Activated B cell treated with CpG ODN at 0.5 μM for 24 hours (primary cell): ENCODE measurements at regions not wholly inside any gene's neighbourhood (a gene's known extent, or its start where the extent isn't known, plus 50 kb on each side); places are given as distances from the start of the nearest gene placed in this dataset.

Experiments
- ATAC-seq: fragments of 200-7000 bp; cut with Tn5 transposase; one replicate; pipeline ENCODE4 v1.10.0; 2021; ENCODE audit warnings: low read depth, mild to moderate bottlenecking, moderate library complexity
- CTCF ChIA-PET: fragments of 350-600 bp; sonication (Branson Sonifier 250); formaldehyde crosslinking; loops from one replicate; lab custom pipeline; 2021; ENCODE audit warnings: antibody characterized with exemption; lab: Charles Lee
- POLR2A ChIA-PET: fragments of 350-600 bp; sonication (Branson Sonifier 250); formaldehyde crosslinking; loops from one replicate; lab custom pipeline; 2021; ENCODE audit warnings: antibody characterized with exemption; lab: Charles Lee
- DNase-seq: peaks from one replicate; pipeline ENCODE4 v3.0.0; 2022
- H3K27ac Mint-ChIP-seq: one replicate; pipeline ENCODE4 v1.8.0; 2020; ENCODE audit warnings: mixed read lengths
- H3K27me3 Mint-ChIP-seq: one replicate; pipeline ENCODE4 v1.8.0; 2021; ENCODE audit warnings: mixed read lengths
- H3K36me3 Mint-ChIP-seq: one replicate; pipeline ENCODE4 v1.8.0; 2021; ENCODE audit warnings: low read depth, mixed read lengths
- H3K4me1 Mint-ChIP-seq: one replicate; pipeline ENCODE4 v1.8.0; 2021; ENCODE audit warnings: mixed read lengths
- H3K4me3 Mint-ChIP-seq: one replicate; pipeline ENCODE4 v1.8.0; 2020; ENCODE audit warnings: mild to moderate bottlenecking, mixed read lengths
- H3K9me3 Mint-ChIP-seq: one replicate; pipeline ENCODE4 v1.8.0; 2020; ENCODE audit warnings: mixed read lengths
- intact Hi-C: fragments of 100-400 bp; cut with micrococcal nuclease; formaldehyde crosslinking; loops from one replicate; pipeline ENCODE4 v1.15.1; 2024
- TF ChIP-seq, protein P1 (sequence below): fragments of 200-600 bp; IDR thresholded peaks from one replicate; pipeline ENCODE4 v1.8.0; 2022; ENCODE audit warnings: antibody characterized with exemption, mild to moderate bottlenecking

DNA sequence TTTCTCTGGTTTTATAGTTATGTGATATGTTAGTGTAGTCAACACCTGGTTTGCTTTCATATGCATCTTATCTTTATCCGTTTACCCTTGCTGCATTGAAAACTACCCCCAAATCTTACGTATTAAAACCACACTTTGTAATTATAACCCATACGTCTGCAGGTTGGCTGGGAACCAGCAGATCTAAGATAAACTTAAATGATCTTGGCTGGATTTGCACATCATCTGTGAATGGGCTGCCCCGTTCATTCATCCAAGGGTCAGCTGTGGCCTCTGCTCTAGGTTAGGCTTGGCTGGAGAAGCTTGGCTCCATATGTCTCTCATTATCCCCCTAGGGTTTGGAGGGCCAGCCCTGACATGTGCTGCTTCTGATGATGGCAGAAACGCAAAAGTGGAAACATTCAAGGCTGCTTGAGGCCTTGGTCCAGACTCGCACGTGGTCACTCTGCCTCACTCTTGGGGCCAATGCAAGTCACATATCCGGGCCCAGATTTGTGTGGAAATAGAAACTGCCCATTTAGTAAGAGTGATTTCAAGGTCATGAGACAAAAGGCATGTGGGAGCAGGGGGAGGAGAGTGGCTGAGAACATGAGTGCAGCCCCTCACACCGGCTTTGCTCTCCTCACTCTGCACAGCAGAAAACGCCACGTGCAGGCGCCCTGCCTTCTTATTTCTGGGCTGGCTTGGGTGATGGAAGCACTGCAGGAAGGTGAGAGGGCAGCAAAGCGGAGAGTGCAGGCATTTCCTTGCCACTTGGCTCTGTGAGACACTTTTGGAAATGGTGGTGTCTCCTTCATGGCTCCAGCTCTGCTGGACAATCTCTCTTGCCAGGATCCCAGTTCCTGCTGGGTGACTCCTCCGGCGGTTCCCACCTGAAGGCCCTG lies 553.8 kb downstream of the GLRX3 start:
- CTCF ChIA-PET: no interaction called here
- DNase-seq (no peak), ATAC-seq (no peak)
- Mint-ChIP-seq H3K27ac (no peak overlapping the region), H3K4me1 (no peaks in the 10 kb centered on the region), H3K36me3 (no peaks in the 10 kb centered on the region), H3K9me3 (peaks cover 6% of the 10 kb centered on the region), H3K4me3 (no peak overlapping the region), H3K27me3 (no peaks in the 10 kb centered on the region)
- POLR2A ChIA-PET: no interaction called here
- TF ChIP-seq, protein P1, sequence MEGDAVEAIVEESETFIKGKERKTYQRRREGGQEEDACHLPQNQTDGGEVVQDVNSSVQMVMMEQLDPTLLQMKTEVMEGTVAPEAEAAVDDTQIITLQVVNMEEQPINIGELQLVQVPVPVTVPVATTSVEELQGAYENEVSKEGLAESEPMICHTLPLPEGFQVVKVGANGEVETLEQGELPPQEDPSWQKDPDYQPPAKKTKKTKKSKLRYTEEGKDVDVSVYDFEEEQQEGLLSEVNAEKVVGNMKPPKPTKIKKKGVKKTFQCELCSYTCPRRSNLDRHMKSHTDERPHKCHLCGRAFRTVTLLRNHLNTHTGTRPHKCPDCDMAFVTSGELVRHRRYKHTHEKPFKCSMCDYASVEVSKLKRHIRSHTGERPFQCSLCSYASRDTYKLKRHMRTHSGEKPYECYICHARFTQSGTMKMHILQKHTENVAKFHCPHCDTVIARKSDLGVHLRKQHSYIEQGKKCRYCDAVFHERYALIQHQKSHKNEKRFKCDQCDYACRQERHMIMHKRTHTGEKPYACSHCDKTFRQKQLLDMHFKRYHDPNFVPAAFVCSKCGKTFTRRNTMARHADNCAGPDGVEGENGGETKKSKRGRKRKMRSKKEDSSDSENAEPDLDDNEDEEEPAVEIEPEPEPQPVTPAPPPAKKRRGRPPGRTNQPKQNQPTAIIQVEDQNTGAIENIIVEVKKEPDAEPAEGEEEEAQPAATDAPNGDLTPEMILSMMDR: no peak
- intact Hi-C loops: no loop called here

DNA sequence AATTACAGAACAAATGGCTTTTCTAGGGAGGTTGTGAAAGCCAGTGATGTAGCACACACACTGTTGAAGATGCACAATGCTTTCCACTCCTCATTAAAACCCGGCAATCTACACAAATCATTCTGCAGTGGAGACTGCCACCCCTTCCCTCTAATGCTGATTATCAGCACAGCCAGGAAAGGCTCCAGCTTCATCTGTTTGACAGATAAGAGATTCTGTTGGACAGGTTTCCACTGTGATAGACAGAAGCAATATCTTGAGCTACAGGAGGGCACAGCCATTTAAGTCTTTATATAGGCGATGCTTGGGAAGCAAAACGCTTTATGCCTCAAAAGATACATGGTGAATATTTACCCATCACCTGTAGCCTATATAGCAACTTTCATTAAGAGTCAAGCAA lies 555.6 kb downstream of the GLRX3 start:
- TF ChIP-seq, protein P1: no peak
- H3K27me3 Mint-ChIP-seq: no peaks in the 10 kb centered on the region
- no peak for ATAC-seq
- H3K9me3 Mint-ChIP-seq: no peaks in the 10 kb centered on the region
- ChIA-PET POLR2A (no interaction called here), CTCF (no interaction called here)
- intact Hi-C loops: no loop called here
- no peaks in the 10 kb centered on the region for H3K4me1 Mint-ChIP-seq
- H3K36me3 Mint-ChIP-seq: no peaks in the 10 kb centered on the region
- no peak for DNase-seq
- no peak overlapping the region for H3K27ac Mint-ChIP-seq
- no peak overlapping the region for H3K4me3 Mint-ChIP-seq

DNA sequence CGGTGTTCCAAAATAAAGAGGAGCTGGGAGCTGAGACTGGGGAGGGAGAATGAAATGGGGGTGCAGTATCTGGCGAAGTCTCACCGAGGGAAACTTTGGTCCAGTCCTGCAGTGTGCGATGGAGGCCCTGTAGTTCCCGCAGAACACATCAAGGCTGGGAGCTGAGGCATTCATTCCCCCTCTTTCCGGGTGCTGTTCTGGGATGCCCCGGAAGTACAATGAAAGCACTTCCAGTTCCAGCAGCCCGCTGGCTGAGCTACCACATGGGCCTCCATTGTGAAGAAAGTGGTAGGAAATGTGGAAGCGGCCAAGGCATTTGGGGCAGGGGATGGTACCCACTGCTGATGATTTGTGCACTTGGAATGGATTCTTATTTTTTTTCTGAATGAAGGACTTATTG lies 560.7 kb downstream of the GLRX3 start:
- POLR2A ChIA-PET: no interaction called here
- H3K27ac Mint-ChIP-seq: no peak overlapping the region
- CTCF ChIA-PET: no interaction called here
- H3K36me3 Mint-ChIP-seq: no peaks in the 10 kb centered on the region
- no peak overlapping the region for H3K4me3 Mint-ChIP-seq
- no peaks in the 10 kb centered on the region for H3K4me1 Mint-ChIP-seq
- H3K9me3 Mint-ChIP-seq: peaks cover 3% of the 10 kb centered on the region
- ATAC-seq (no peak), DNase-seq (no peak)
- H3K27me3 Mint-ChIP-seq: no peaks in the 10 kb centered on the region
- TF ChIP-seq, protein P1: no peak
- intact Hi-C loops: no loop called here

DNA sequence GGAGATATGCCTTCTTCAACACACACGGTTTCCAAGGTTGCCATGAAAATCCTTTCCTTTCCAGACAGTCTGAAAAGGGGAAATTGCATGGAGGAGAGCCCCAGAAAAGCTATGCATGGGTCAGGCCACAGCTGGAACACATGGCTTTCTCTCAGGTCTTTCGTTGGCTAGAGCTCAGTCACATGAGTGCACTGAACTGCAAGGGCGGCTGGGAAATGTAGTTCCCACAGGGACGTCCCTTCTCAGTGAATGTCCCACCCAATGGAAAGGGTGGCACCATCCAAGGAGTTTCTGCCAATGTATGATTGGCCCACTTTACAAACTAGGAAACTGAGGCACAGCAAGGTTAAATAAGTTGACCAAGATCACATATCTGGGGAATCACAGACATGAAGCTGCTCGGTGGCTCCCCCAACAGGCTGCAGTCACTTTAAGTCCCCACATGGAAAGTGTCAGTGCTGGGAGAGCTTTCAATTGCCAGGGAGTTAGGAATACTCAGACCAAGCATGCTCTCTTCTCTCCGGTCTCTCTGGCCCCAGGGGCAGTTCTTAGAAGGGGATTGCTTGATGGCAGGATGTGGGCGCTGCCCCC lies 571.3 kb downstream of the GLRX3 start:
- H3K4me1 Mint-ChIP-seq: no peaks in the 10 kb centered on the region
- H3K27me3 Mint-ChIP-seq: no peaks in the 10 kb centered on the region
- ATAC-seq: no peak
- no peak overlapping the region for H3K4me3 Mint-ChIP-seq
- POLR2A ChIA-PET: no interaction called here
- intact Hi-C loops: no loop called here
- H3K36me3 Mint-ChIP-seq: no peaks in the 10 kb centered on the region
- no peak for DNase-seq
- CTCF ChIA-PET: no interaction called here
- H3K9me3 Mint-ChIP-seq: peaks cover 2% of the 10 kb centered on the region
- TF ChIP-seq, protein P1: no peak
- H3K27ac Mint-ChIP-seq: no peak overlapping the region

DNA sequence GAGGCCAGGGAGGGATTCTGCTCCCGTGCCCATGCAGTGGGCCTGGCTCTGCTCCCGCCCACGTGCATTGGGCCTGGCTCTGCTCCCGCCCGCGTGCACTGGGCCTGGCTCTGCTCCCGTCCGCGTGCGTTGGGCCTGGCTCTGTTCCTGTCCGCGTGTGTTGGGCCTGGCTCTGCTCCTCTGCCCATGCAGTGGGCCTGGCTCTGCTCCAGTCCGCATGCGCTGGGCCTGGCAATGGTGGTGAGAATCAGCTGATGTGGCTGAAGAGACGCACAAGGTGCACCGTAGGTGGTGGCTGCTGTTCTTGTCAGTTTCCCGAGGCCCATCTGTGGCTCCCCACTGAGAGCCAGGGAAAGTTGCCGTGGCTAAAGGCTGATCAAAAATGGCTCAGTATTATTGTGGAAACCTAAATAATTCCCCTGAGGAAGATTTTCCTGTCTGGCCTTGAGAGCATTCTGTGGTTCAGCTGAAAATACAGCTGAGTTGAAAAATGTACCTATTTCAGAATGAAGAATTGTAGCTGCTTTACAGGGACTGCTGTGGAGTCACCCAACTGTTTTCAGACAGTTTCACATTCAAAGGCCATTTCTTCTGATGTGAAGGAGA lies 572.4 kb downstream of the GLRX3 start:
- Mint-ChIP-seq H3K27me3 (no peaks in the 10 kb centered on the region), H3K9me3 (peaks cover 2% of the 10 kb centered on the region), H3K4me3 (no peak overlapping the region), H3K4me1 (no peaks in the 10 kb centered on the region), H3K27ac (no peak overlapping the region), H3K36me3 (no peaks in the 10 kb centered on the region)
- CTCF ChIA-PET: no interaction called here
- TF ChIP-seq, protein P1: no peak
- ATAC-seq (no peak), DNase-seq (no peak)
- POLR2A ChIA-PET: no interaction called here
- intact Hi-C loops: no loop called here
